GM18502 (cell line): ENCODE measurements at regions not wholly inside any gene's neighbourhood (a gene's known extent, or its start where the extent isn't known, plus 50 kb on each side); places are given as distances from the start of the nearest gene placed in this dataset.

Experiments used
- ATAC-seq: cut with Tn5 transposase; IDR thresholded peaks from one replicate; pipeline ENCODE4 v1.9.1; 2021; ENCODE audit warnings: mild to moderate bottlenecking; ENCODE audit not compliant: unreplicated experiment, poor library complexity

GRCh38 chr13:74703855-74704387 lies 569.7 kb upstream of the KLF12 start:
- no peak for ATAC-seq

GRCh38 chr13:74696148-74696922 lies 562.1 kb upstream of the KLF12 start:
- no peak for ATAC-seq

DNA sequence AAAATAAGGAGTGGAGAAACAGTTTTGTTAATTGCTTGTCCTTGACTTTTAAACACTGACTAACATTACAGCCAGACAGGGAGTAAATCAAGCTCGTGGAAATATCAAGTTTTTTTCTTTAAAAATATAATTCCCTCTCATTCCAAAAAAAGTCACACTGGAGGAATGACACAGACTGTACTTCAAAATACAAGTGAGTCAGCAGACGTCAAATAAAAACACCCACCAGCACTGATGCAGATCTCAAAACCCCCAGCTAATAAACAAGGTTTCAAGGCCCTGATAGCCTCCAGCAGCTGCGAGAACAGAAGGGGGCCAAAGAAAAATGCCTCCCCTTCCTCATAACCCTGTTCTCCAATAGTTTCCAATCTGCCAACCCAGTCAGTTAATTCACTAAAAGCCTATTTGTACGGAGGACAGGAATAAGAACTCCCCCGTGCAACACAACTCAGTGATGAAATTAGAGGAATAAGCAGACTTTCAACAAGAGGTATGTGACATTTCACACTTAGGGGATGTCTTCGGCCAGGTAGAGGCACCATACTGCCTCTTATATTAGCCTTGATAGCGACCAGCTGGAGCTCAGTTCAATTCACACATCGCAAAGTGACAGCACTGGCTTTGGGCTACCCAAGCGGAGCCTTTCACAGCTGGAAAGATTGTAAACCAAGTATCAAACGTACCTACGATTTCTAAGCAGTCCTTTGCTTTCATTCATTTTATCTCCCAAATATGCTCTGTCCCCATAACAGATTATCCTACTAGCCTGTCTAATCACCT lies 561.0 kb upstream of the KLF12 start:
- no peak for ATAC-seq

DNA sequence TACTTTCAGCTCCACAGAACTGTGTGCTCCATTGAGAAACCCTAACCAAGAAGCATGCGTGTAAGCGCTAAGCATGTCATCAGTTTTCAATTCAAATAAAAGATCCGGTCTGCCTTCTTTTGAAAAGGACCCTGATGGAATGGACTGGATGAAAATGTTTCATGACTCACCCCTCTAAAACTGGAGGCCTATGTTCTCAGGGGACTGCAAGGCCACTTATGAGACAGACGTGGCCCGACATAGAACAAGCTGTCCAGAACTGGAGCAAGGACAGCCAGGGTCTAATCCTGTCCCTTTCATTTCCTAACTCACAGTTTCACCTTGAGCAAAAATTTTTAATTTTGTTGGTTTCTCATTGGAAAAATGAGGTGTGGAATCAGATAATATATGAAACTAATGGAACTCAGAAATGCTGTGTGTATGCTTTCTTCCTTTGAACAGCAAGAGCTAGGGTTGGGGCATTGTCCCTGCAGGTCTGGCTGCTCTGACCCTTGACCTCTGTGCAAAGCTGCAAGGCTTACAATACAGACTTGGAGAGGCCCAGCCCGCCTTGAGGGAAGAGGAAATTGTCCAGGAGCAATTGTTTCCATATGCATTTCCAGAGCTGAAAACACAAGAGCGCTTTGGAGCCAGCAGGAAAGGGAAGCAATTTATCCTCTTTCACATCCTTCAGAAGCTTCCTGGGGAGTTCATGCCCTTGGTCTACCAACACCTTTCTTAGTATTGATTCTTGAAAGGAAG lies 553.4 kb upstream of the KLF12 start:
- no peak for ATAC-seq

DNA sequence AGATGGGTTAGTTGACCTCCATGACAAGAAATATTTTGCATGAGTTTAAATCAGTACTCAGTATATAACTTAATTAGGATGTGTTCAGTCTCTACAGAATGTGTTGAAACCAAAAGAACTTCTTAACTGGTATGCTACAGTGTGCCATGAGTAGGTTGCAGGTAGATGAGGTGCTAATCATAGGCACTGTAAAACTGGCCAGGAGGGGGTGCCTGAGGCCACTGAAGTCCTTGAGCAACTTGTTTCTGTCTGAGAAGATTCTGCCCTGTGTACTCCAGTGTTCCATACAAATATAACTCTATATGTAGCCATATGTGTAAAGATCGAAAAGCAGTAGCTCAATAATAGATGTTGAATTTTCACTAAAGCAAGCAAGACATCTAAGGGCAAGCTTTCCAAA lies 549.2 kb upstream of the KLF12 start:
- no peak for ATAC-seq

GRCh38 chr13:74682746-74683145 lies 548.5 kb upstream of the KLF12 start:
- ATAC-seq: no peak

DNA sequence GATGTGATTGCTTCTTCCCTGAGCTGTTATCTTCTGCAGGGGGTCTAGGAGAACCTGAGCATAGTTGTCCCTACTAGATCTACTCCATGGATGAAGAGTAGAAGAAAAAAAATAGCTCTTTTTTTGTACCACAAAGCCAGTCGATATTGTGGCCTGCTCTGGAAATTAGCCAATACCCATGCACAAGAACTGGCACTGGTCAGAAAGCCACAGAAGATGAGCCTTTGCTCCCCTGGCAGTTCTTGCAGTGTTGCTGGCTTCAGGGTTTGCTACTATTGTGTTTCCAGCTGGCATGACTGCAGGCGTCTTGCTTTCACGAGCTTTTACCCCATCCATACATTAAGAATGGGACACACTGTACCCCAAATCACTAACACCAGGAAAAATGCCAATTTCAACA lies 547.7 kb upstream of the KLF12 start:
- no peak for ATAC-seq

DNA sequence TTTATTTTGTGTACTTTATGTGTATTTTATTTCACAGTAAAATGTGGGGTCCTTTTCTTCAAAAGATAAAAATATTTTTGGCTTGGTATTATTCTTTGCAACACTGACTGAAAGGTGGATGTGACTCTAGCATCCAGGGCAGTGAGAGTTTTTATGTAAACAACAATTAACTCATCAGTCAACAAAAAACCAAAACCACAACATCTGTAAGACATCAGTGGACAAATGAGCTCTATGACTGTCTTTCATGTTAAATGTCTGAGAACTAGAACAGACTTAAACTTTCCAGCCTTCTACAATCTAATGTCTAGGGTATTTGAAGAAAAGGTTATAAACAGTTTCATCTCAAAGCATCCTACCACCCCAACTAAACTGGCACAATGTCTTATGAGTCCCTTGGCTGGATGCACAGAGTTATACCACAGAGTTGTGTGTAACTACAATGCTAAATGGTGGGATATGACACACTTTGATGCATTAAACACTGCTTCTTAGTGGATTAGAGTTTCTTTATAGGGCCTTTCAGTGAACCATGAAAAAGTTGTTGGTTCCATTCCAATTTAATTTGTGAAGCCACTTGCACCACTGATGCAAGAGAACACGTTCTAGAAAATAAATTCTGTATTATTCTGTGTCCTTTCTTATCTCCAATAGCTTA lies 544.2 kb upstream of the KLF12 start:
- ATAC-seq: no peak

- ATAC-seq: no peak
Observed at GRCh38 chr13:74675972-74676371, 541.8 kb upstream of the KLF12 start.

DNA sequence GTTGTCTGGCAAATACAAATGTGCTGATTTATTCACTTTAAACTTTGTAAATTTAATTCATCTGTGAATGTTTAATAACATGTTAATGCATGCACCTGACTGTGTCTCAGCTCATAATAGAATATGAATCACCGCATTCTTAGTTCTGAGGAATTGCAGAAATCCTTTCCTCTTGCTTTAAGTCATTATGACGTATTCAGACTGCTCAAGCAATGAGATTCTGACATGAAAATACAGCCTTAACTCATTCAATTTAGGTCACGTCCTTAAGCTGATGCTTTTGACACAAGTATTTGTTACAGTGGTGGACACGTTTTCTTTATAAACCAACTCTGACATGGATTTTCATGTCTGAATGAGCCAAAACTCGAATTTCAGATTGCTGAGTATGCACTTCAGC lies 541.0 kb upstream of the KLF12 start:
- no peak for ATAC-seq

- ATAC-seq: no peak
Observed at GRCh38 chr13:74674720-74675119, 540.5 kb upstream of the KLF12 start.

DNA sequence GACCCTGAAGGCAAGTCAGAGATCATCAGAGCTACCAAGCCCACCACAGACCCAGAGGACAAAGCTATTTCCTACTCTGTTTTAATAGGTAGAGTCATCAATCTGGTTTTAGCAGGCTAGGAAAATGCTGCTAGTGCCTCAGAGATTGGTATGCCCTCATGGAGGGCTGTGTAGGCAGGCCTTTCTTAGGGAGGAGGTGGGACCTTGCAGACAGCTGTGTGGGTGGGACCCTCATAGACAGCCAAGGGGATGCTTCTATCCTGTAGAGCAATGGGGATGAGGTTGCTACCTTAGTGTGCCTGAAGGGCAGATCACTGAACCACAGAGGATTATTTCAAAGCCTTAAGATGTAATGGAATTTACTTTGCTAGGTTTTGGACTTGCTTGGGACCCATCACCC lies 534.9 kb upstream of the KLF12 start:
- ATAC-seq: no peak

- ATAC-seq: no peak
Observed at GRCh38 chr13:74667656-74668203, 533.5 kb upstream of the KLF12 start.

DNA sequence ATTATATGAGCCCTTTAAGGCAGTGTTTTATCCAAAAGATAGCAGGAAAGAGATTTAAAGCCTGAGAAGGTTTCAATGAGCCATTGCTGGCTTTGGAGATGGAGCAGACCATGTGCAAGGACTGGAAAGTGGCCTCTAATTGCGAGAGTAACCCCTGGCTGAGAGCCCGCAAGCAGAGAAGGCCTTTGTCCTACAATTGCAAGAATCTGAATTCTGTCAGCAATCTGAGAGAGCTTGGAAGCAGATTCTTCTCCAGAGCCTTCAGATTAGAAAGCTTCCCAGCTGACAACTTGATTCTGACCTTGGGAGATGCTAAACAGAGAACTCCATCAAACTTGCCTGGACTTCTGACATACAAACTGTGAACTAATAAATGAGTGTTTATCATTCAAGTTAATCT lies 528.7 kb upstream of the KLF12 start:
- ATAC-seq: no peak

- no peak for ATAC-seq
Observed at GRCh38 chr13:74661851-74662250, 527.6 kb upstream of the KLF12 start.

GRCh38 chr13:74657765-74658164 lies 523.6 kb upstream of the KLF12 start:
- ATAC-seq: no peak

- ATAC-seq: no peak
Observed at GRCh38 chr13:74651121-74651520, 516.9 kb upstream of the KLF12 start.

- no peak for ATAC-seq
Observed at GRCh38 chr13:74647991-74648390, 513.8 kb upstream of the KLF12 start.

GRCh38 chr13:74647211-74647610 lies 513.0 kb upstream of the KLF12 start:
- ATAC-seq: no peak

DNA sequence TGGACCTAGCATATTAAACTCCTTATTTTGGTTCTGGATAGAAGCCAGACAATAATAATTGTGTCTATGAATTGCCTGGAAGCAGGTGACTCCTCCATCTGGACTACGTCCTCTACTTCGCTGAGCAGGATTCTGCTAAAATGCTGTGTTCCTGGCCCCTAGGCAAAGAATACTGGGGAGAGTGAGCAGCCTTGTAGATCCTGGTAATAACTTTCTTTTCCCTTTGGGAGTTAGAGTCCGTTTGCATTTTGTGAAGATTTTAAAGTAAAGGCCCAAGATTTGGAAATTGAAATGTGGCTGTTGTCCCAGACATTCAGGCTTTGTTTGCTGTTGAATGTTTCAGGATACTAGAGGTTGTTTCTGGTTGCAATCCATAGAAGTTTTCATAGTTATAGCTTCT lies 511.9 kb upstream of the KLF12 start:
- no peak for ATAC-seq
